ENCODE measurements at regions not wholly inside any gene's neighbourhood (a gene's known extent, or its start where the extent isn't known, plus 50 kb on each side); places are given as distances from the start of the nearest gene placed in this dataset.

DNA sequence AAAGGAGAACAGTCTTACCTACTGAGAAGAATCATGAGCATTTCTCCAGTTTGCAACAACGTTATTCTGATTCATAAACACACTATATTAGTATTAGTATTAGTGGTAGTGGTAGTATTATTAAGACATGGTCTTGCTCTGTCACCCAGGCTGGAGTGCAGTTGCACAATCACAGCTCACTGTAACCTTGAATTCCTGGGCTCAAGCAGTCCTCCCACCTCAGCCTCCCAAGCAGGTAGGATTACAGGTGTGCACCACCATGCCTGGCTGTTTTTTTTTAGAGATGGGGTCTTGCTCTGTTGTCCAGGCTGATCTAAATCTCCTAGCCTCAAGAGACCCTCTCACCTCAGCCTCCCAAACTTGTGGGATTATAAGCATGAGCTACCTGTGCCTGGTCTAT lies 363.5 kb downstream of the SAMD5 start:
- TF ChIP-seq GABPA (IDR thresholded peaks at IDR 0.05; ENCODE audit: low read depth) = no peak
- TF ChIP-seq CTCF (IDR thresholded peaks at IDR 0.05; ENCODE audit: insufficient read depth, low read length) = no peak
- TF ChIP-seq POLR2AphosphoS5 (IDR thresholded peaks at IDR 0.05; ENCODE audit: low read depth) = no peak

All from HL-60 (cell line).